Liver (tissue), 8 donors: ENCODE measurements at regions not wholly inside any gene's neighbourhood (a gene's known extent, or its start where the extent isn't known, plus 50 kb on each side); places are given as distances from the start of the nearest gene placed in this dataset.

ENCODE experiments used
- DNase-seq: peaks from one replicate; pipeline ENCODE4 v3.0.0-alpha.2; 2017; ENCODE audit warnings: low spot score
- H3K27ac ChIP-seq, 2 donors: one replicate each; pipeline ENCODE4 v1.7.0; 2013; ENCODE audit warnings: inconsistent platforms in 2 of 2, low read length in 2 of 2, control low read depth in 1 of 2, low read depth in 1 of 2, mild to moderate bottlenecking in 1 of 2
- H3K27me3 ChIP-seq, 4 donors: one replicate each; pipeline versions ENCODE4 v1.6.1 to v1.7.0; 2013; ENCODE audit warnings: low read length in 3 of 4, inconsistent platforms in 1 of 4, mild to moderate bottlenecking in 1 of 4, moderate library complexity in 1 of 4; ENCODE audit not compliant: control insufficient read depth in 4 of 4, insufficient read depth in 4 of 4
- H3K36me3 ChIP-seq, 4 donors: one replicate each; pipeline versions ENCODE4 v1.6.1 to v1.7.0; 2013; ENCODE audit warnings: low read length in 3 of 4, mild to moderate bottlenecking in 3 of 4, low read depth in 1 of 4, moderate library complexity in 1 of 4; ENCODE audit not compliant: control insufficient read depth in 4 of 4, insufficient read depth in 3 of 4
- H3K4me1 ChIP-seq, 4 donors: one replicate each; pipeline versions ENCODE4 v1.6.1 to v1.7.0; 2013; ENCODE audit warnings: low read length in 3 of 4, mild to moderate bottlenecking in 3 of 4, moderate library complexity in 1 of 4; ENCODE audit not compliant: control insufficient read depth in 4 of 4, insufficient read depth in 4 of 4
- H3K4me3 ChIP-seq, 3 donors: one replicate each; pipeline versions ENCODE4 v1.6.1 to v1.7.0; 2013; ENCODE audit warnings: low read length in 3 of 3, control low read depth in 1 of 3, low read depth in 1 of 3, mild to moderate bottlenecking in 1 of 3
- H3K9ac ChIP-seq, 2 donors: one replicate each; pipeline ENCODE4 v1.7.0; 2013; ENCODE audit warnings: low read length in 2 of 2, mild to moderate bottlenecking in 2 of 2, moderate library complexity in 2 of 2, control low read depth in 1 of 2, low read depth in 1 of 2
- H3K9me3 ChIP-seq, 4 donors: one replicate each; pipeline versions ENCODE4 v1.6.1 to v1.7.0; 2013; ENCODE audit warnings: low read length in 3 of 4; ENCODE audit not compliant: control insufficient read depth in 4 of 4
- ATF3 ChIP-seq: IDR thresholded peaks from 2 replicates; pipeline ENCODE4 v1.6.1; 2016; ENCODE audit warnings: antibody characterized with exemption
- CTCF ChIP-seq: fragments of 150-350 bp; IDR thresholded peaks from 2 replicates; pipeline ENCODE4 v1.5.1; 2017; ENCODE audit warnings: improper control_type of control experiment, low read depth, low read length; ENCODE audit not compliant: missing input control
- EGR1 ChIP-seq, 2 donors: IDR thresholded peaks; 2 replicates each; pipeline ENCODE4 v1.6.1; 2016 to 2018; ENCODE audit warnings: antibody characterized with exemption in 2 of 2, low read depth in 2 of 2
- FOXA2 ChIP-seq: IDR thresholded peaks from 2 replicates; pipeline ENCODE4 v1.6.1; 2016; ENCODE audit warnings: antibody characterized with exemption
- HNF4G ChIP-seq: IDR thresholded peaks from 2 replicates; pipeline ENCODE4 v1.6.1; 2016; ENCODE audit warnings: antibody characterized with exemption
- MAX ChIP-seq: IDR thresholded peaks from 2 replicates; pipeline ENCODE4 v1.6.1; 2016; ENCODE audit warnings: antibody characterized with exemption
- NR2F2 ChIP-seq: IDR thresholded peaks from 2 replicates; pipeline ENCODE4 v1.6.1; 2016; ENCODE audit warnings: antibody characterized with exemption
- RAD21 ChIP-seq, 2 donors: IDR thresholded peaks; 2 replicates each; pipeline ENCODE4 v1.6.1; 2016; ENCODE audit warnings: antibody characterized with exemption in 2 of 2, mild to moderate bottlenecking in 2 of 2
- REST ChIP-seq: IDR thresholded peaks from 2 replicates; pipeline ENCODE4 v1.6.1; 2016; ENCODE audit warnings: antibody characterized with exemption, mild to moderate bottlenecking
- RXRA ChIP-seq, 2 donors: IDR thresholded peaks; 2 replicates each; pipeline ENCODE4 v1.6.1; 2017 to 2018; ENCODE audit warnings: antibody characterized with exemption in 2 of 2, mild to moderate bottlenecking in 1 of 2
- SP1 ChIP-seq: IDR thresholded peaks from 2 replicates; pipeline ENCODE4 v1.6.1; 2018; ENCODE audit warnings: antibody characterized with exemption, mild to moderate bottlenecking
- TAF1 ChIP-seq: conservative IDR thresholded peaks from 2 replicates; pipeline ENCODE4 v1.6.1; 2016; ENCODE audit warnings: antibody characterized with exemption, mild to moderate bottlenecking
- YY1 ChIP-seq: IDR thresholded peaks from 2 replicates; pipeline ENCODE4 v1.6.1; 2016; ENCODE audit warnings: antibody characterized with exemption, mild to moderate bottlenecking
- ZBTB33 ChIP-seq: IDR thresholded peaks from 2 replicates; pipeline ENCODE4 v1.6.1; 2016; ENCODE audit warnings: antibody characterized with exemption
- WGBS: extraction: QIAGEN DNeasy Blood & Tissue Kit; methylation state at CpG from one replicate; pipeline ENCODE4 v1.1.7; 2013; 5-methylcytosine and 5-hydroxymethylcytosine counted together
- donor health status: healthy.
- donor health status: healthy.
- donor health status: healthy.
- donor health status: healthy.
- donor health status: healthy.

- no peaks in the 10 kb centered on the region for H3K36me3 ChIP-seq
- WGBS = 96% methylated on average over 2 of the region's 2 CpGs
Measured at GRCh38 chr4:54852602-54853001, 194.8 kb downstream of the KIT start.

GRCh38 chr4:54852054-54852453 lies 194.3 kb downstream of the KIT start:
- 94% methylated on average over 1 of the region's 1 CpG for WGBS
- no peaks in the 10 kb centered on the region for H3K9me3 ChIP-seq
- no peak for TF ChIP-seq FOXA2
- TF ChIP-seq ATF3 = no peak
- H3K36me3 ChIP-seq = no peaks in the 10 kb centered on the region
- no peak overlapping the region for H3K9ac ChIP-seq
- no peak for DNase-seq
- H3K4me3 ChIP-seq = no peak overlapping the region
- no peaks in the 10 kb centered on the region for H3K4me1 ChIP-seq
- H3K27ac ChIP-seq = no peak overlapping the region
- peaks cover 0 to 4% (median 0%) of the 10 kb centered on the region in 4 donors for H3K27me3 ChIP-seq

More at GRCh38 chr4:54852602-54853001, 194.8 kb downstream of the KIT start:
- TF ChIP-seq FOXA2 = no peak
- H3K9me3 ChIP-seq = no peaks in the 10 kb centered on the region
- no peaks in the 10 kb centered on the region for H3K4me1 ChIP-seq
- no peak overlapping the region for H3K4me3 ChIP-seq
- no peak for DNase-seq
- peaks cover 0 to 4% (median 0%) of the 10 kb centered on the region in 4 donors for H3K27me3 ChIP-seq
- no peak overlapping the region for H3K27ac ChIP-seq
- no peak overlapping the region for H3K9ac ChIP-seq

- H3K9me3 ChIP-seq = no peaks in the 10 kb centered on the region
- DNase-seq = no peak
- no peak overlapping the region for H3K9ac ChIP-seq
- TF ChIP-seq HNF4G (no peak), FOXA2 (no peak), MAX (no peak), RAD21 (IDR thresholded peaks at IDR 0.05) (no peak), YY1 (no peak), TAF1 (no peak), SP1 (no peak), REST (no peak), ZBTB33 (no peak), CTCF (no peak), EGR1 (IDR thresholded peaks at IDR 0.05; ENCODE audit: low read depth in 2 of 2) (no peak), NR2F2 (no peak), RXRA (IDR thresholded peaks at IDR 0.05) (no peak)
- peaks cover 0 to 4% (median 0%) of the 10 kb centered on the region in 4 donors for H3K27me3 ChIP-seq
- 88% methylated on average over 2 of the region's 2 CpGs for WGBS
- H3K36me3 ChIP-seq = no peaks in the 10 kb centered on the region
- H3K4me1 ChIP-seq = no peaks in the 10 kb centered on the region
- H3K4me3 ChIP-seq = no peak overlapping the region
- H3K27ac ChIP-seq = no peak overlapping the region
Measured at GRCh38 chr4:54844911-54845310, 187.2 kb downstream of the KIT start.
